ENCODE measurements at regions not wholly inside any gene's neighbourhood (a gene's known extent, or its start where the extent isn't known, plus 50 kb on each side); places are given as distances from the start of the nearest gene placed in this dataset.
"Not testable (repeated sequence)": the region's sequence is repeated elsewhere in the genome, so short reads cannot be mapped to it uniquely, and the experiment has no call there.

- BruUV-seq (replicated peaks), result no TSS peak
- Histone ChIP-seq H3K9me1 (replicated peaks; ENCODE audit: control insufficient read depth, extremely low read depth, insufficient read depth, low read length) (no peaks in the 10 kb centered on the region), H3K9ac (replicated peaks; ENCODE audit: extremely low read depth, insufficient read depth, low read length) (no peak overlapping the region), H3K4me1 (ENCODE audit: control insufficient read depth, extremely low read depth, insufficient read depth, low read length) (no peaks in the 10 kb centered on the region), H3K27ac (ENCODE audit: insufficient read depth, low read depth, low read length) (no peak overlapping the region), H4K20me1 (replicated peaks; ENCODE audit: control insufficient read depth, extremely low read depth, insufficient read depth, low read length) (no peaks in the 10 kb centered on the region), H3K27me3 (ENCODE audit: control insufficient read depth in 2 of 2, insufficient read depth in 2 of 2, low read length in 2 of 2) (no peaks in the 10 kb centered on the region), H3K9me3 (replicated peaks; ENCODE audit: control insufficient read depth, insufficient read depth, low read length) (peaks cover 4% of the 10 kb centered on the region), H3K79me2 (ENCODE audit: control insufficient read depth, insufficient read depth, low read length) (no peaks in the 10 kb centered on the region), H2AFZ (ENCODE audit: low read depth, low read length) (no peak overlapping the region), H3K4me2 (ENCODE audit: insufficient read depth, low read length) (no peak overlapping the region), H3K36me3 (ENCODE audit: control insufficient read depth in 2 of 2, extremely low read depth in 1 of 2, insufficient read depth in 2 of 2, low read length in 2 of 2) (no peaks in the 10 kb centered on the region), H3K4me3 (replicated peaks in 1 of 3; ENCODE audit: insufficient read depth in 1 of 3, low read depth in 1 of 3, low read length in 3 of 3) (no peak overlapping the region)
- ChIA-PET POLR2A (no interaction called here), CTCF (no interaction called here)
- TF ChIP-seq EZH2 (IDR thresholded peaks at IDR 0.05; ENCODE audit: borderline replicate concordance, low read depth, low read length, severe bottlenecking) (no peak), POLR2A (IDR thresholded peaks at IDR 0.05; ENCODE audit: low read depth, low read length) (no peak), GATA2 (IDR thresholded peaks at IDR 0.05; ENCODE audit: insufficient read depth, insufficient read length, low read depth, low read length) (no peak), POLR2AphosphoS5 (IDR thresholded peaks at IDR 0.05; ENCODE audit: insufficient read depth, low read depth, low read length) (no peak), FOS (IDR thresholded peaks at IDR 0.05; ENCODE audit: borderline replicate concordance, insufficient read depth, low read length) (no peak), MYC (IDR thresholded peaks at IDR 0.05; ENCODE audit: low read depth, low read length) (no peak)
- no peak for DNase-seq (ENCODE audit: low read depth, low spot score)
- dilution Hi-C loops (cut with MboI; ENCODE audit: extremely low pct_ligation_motif_present, low sequenced_read_pairs), result no loop called here
- intact Hi-C loops (cut with micrococcal nuclease), result no loop called here
- no peak for FAIRE-seq
Measured at GRCh38 chr13:86909318-86909717, 761.9 kb upstream of the SLITRK5 start.

- no peak overlapping the region for H3K4me3 ChIP-seq (replicated peaks in 1 of 3; ENCODE audit: insufficient read depth in 1 of 3, low read depth in 1 of 3, low read length in 3 of 3)
- no peaks in the 10 kb centered on the region for H3K27me3 ChIP-seq (ENCODE audit: control insufficient read depth in 2 of 2, insufficient read depth in 2 of 2, low read length in 2 of 2)
- BruUV-seq (replicated peaks), result no TSS peak
- H4K20me1 ChIP-seq (replicated peaks; ENCODE audit: control insufficient read depth, extremely low read depth, insufficient read depth, low read length), result no peaks in the 10 kb centered on the region
- H3K9me3 ChIP-seq (replicated peaks; ENCODE audit: control insufficient read depth, insufficient read depth, low read length), result peaks cover 4% of the 10 kb centered on the region
- dilution Hi-C loops (cut with MboI; ENCODE audit: extremely low pct_ligation_motif_present, low sequenced_read_pairs), result no loop called here
- no peaks in the 10 kb centered on the region for H3K4me1 ChIP-seq (ENCODE audit: control insufficient read depth, extremely low read depth, insufficient read depth, low read length)
- H2AFZ ChIP-seq (ENCODE audit: low read depth, low read length), result no peak overlapping the region
- no peak overlapping the region for H3K27ac ChIP-seq (ENCODE audit: insufficient read depth, low read depth, low read length)
- H3K9ac ChIP-seq (replicated peaks; ENCODE audit: extremely low read depth, insufficient read depth, low read length), result no peak overlapping the region
- DNase-seq (ENCODE audit: low read depth, low spot score) (no peak), FAIRE-seq (no peak)
- H3K36me3 ChIP-seq (ENCODE audit: control insufficient read depth in 2 of 2, extremely low read depth in 1 of 2, insufficient read depth in 2 of 2, low read length in 2 of 2), result no peaks in the 10 kb centered on the region
- POLR2A ChIA-PET, result no interaction called here
- no peaks in the 10 kb centered on the region for H3K79me2 ChIP-seq (ENCODE audit: control insufficient read depth, insufficient read depth, low read length)
- CTCF ChIA-PET, result interaction anchor here (0.9 kb wide), 1 partner anchor 11 kb away, joined by 3 read pairs; no protein-coding TSS in a partner anchor
- intact Hi-C loops (cut with micrococcal nuclease), result no loop called here
- no peaks in the 10 kb centered on the region for H3K9me1 ChIP-seq (replicated peaks; ENCODE audit: control insufficient read depth, extremely low read depth, insufficient read depth, low read length)
- no peak overlapping the region for H3K4me2 ChIP-seq (ENCODE audit: insufficient read depth, low read length)
- TF ChIP-seq MYC (IDR thresholded peaks at IDR 0.05; ENCODE audit: low read depth, low read length) (no peak), MAX (IDR thresholded peaks at IDR 0.05; ENCODE audit: insufficient read depth, insufficient read length) (no peak), CTCF (IDR thresholded peaks at IDR 0.05; ENCODE audit: extremely low read depth in 1 of 2, insufficient read depth in 1 of 2, low read depth in 1 of 2, low read length in 2 of 2) (no peak), EZH2 (IDR thresholded peaks at IDR 0.05; ENCODE audit: borderline replicate concordance, low read depth, low read length, severe bottlenecking) (no peak)
Measured at GRCh38 chr13:86914757-86915156, 756.4 kb upstream of the SLITRK5 start.

GRCh38 chr13:86917438-86917837, 753.7 kb upstream of the SLITRK5 start:
- BruUV-seq (replicated peaks); H3K27me3 ChIP-seq (ENCODE audit: control insufficient read depth in 2 of 2, insufficient read depth in 2 of 2, low read length in 2 of 2); H3K27ac ChIP-seq (ENCODE audit: insufficient read depth, low read depth, low read length); DNase-seq (ENCODE audit: low read depth, low spot score); CTCF ChIA-PET; H3K9me3 ChIP-seq (replicated peaks; ENCODE audit: control insufficient read depth, insufficient read depth, low read length); dilution Hi-C loops (cut with MboI; ENCODE audit: extremely low pct_ligation_motif_present, low sequenced_read_pairs); H3K36me3 ChIP-seq (ENCODE audit: control insufficient read depth in 2 of 2, extremely low read depth in 1 of 2, insufficient read depth in 2 of 2, low read length in 2 of 2); FAIRE-seq; H4K20me1 ChIP-seq (replicated peaks; ENCODE audit: control insufficient read depth, extremely low read depth, insufficient read depth, low read length); H3K9ac ChIP-seq (replicated peaks; ENCODE audit: extremely low read depth, insufficient read depth, low read length); H3K4me3 ChIP-seq (replicated peaks in 1 of 3; ENCODE audit: insufficient read depth in 1 of 3, low read depth in 1 of 3, low read length in 3 of 3); H3K4me1 ChIP-seq (ENCODE audit: control insufficient read depth, extremely low read depth, insufficient read depth, low read length); H3K9me1 ChIP-seq (replicated peaks; ENCODE audit: control insufficient read depth, extremely low read depth, insufficient read depth, low read length); intact Hi-C loops (cut with micrococcal nuclease); H3K79me2 ChIP-seq (ENCODE audit: control insufficient read depth, insufficient read depth, low read length); H3K4me2 ChIP-seq (ENCODE audit: insufficient read depth, low read length); H2AFZ ChIP-seq (ENCODE audit: low read depth, low read length); POLR2A ChIA-PET: not testable (repeated sequence)
